LHCN-M2 (cell line): ENCODE measurements at regions not wholly inside any gene's neighbourhood (a gene's known extent, or its start where the extent isn't known, plus 50 kb on each side); places are given as distances from the start of the nearest gene placed in this dataset.
"Not testable (repeated sequence)": the region's sequence is repeated elsewhere in the genome, so short reads cannot be mapped to it uniquely, and the experiment has no call there.

ENCODE experiments used
- DNase-seq: peaks from one replicate; pipeline ENCODE4 v3.0.0-alpha.2; 2012; ENCODE audit warnings: low read depth

- peak; percentile 34 for DNase-seq
Measured at GRCh38 chr12:59151243-59151642, 230.9 kb upstream of the LRIG3 start.

- peak; percentile 89 for DNase-seq
Measured at GRCh38 chr12:59149995-59150642, 229.8 kb upstream of the LRIG3 start.

- no peak for DNase-seq
Measured at GRCh38 chr12:59147791-59148190, 227.5 kb upstream of the LRIG3 start.

GRCh38 chr12:59142183-59142790, 222.0 kb upstream of the LRIG3 start:
- DNase-seq, result no peak

GRCh38 chr12:59134750-59135149, 214.4 kb upstream of the LRIG3 start:
- no peak for DNase-seq

GRCh38 chr12:59131462-59131861, 211.2 kb upstream of the LRIG3 start:
- DNase-seq, result no peak

GRCh38 chr12:59122784-59123183, 202.5 kb upstream of the LRIG3 start:
- no peak for DNase-seq

- DNase-seq, result no peak
Measured at GRCh38 chr12:59121451-59121850, 201.1 kb upstream of the LRIG3 start.

- DNase-seq, result peak; percentile 35
Measured at GRCh38 chr12:59119676-59120075, 199.4 kb upstream of the LRIG3 start.

GRCh38 chr12:59118356-59118755, 198.1 kb upstream of the LRIG3 start:
- DNase-seq, result no peak

- DNase-seq, result no peak
Measured at GRCh38 chr12:59115995-59116394, 195.7 kb upstream of the LRIG3 start.

GRCh38 chr12:59115526-59115925, 195.2 kb upstream of the LRIG3 start:
- DNase-seq, result peak; percentile 43

GRCh38 chr12:59113831-59114615, 193.7 kb upstream of the LRIG3 start:
- DNase-seq, result peak; percentile 75

GRCh38 chr12:59111851-59112250, 191.5 kb upstream of the LRIG3 start:
- no peak for DNase-seq

GRCh38 chr12:59108516-59108915, 188.2 kb upstream of the LRIG3 start:
- not testable (repeated sequence) for DNase-seq

- DNase-seq, result no peak
Measured at GRCh38 chr12:59100585-59100984, 180.3 kb upstream of the LRIG3 start.

- no peak for DNase-seq
Measured at GRCh38 chr12:59097876-59098275, 177.6 kb upstream of the LRIG3 start.

GRCh38 chr12:59096246-59096645, 175.9 kb upstream of the LRIG3 start:
- DNase-seq, result no peak

- DNase-seq, result no peak
Measured at GRCh38 chr12:59093073-59093772, 172.9 kb upstream of the LRIG3 start.

GRCh38 chr12:59088673-59089072, 168.4 kb upstream of the LRIG3 start:
- peak; percentile 43 for DNase-seq

GRCh38 chr12:59087691-59088090, 167.4 kb upstream of the LRIG3 start:
- DNase-seq, result no peak

- peak; percentile 31 for DNase-seq
Measured at GRCh38 chr12:59087077-59087673, 166.9 kb upstream of the LRIG3 start.
